CD4-positive, alpha-beta T cell (primary cell): ENCODE measurements at regions not wholly inside any gene's neighbourhood (a gene's known extent, or its start where the extent isn't known, plus 50 kb on each side); places are given as distances from the start of the nearest gene placed in this dataset.
A peak's percentile ranks its signal among the peaks of the same experiment; 100 is the strongest.

ENCODE experiments used
- ATAC-seq: fragments of 200-7000 bp; cut with Tn5 transposase; one replicate; pipeline ENCODE4 v1.10.0; 2022; ENCODE audit warnings: mild to moderate bottlenecking; ENCODE audit not compliant: poor library complexity
- CTCF ChIA-PET: fragments of 350-600 bp; sonication (Branson Sonifier 250); formaldehyde crosslinking; loops from one replicate; lab custom pipeline; 2021; ENCODE audit warnings: antibody characterized with exemption, inconsistent platforms; lab: Charles Lee
- POLR2A ChIA-PET: fragments of 350-600 bp; sonication (Branson Sonifier 250); formaldehyde crosslinking; loops from one replicate; lab custom pipeline; 2021; ENCODE audit warnings: antibody characterized with exemption, inconsistent platforms; lab: Charles Lee
- DNase-seq, 14 experiments: peaks; one replicate each; pipeline ENCODE4 v3.0.0-alpha.2; 2013 to 2020; ENCODE audit warnings: mixed read lengths in 2 of 14
- H3K27ac ChIP-seq, 2 donors: one replicate each; pipeline versions ENCODE4 v1.5.1 to v1.7.0; 2013; ENCODE audit warnings: low read length in 2 of 2, low read depth in 1 of 2, mild to moderate bottlenecking in 1 of 2
- H3K27me3 ChIP-seq, 2 experiments: 1 replicate in 1 of 2; 2 replicates in 1 of 2; pipeline versions ENCODE4 v1.6.1 to v1.7.0; 2013; ENCODE audit warnings: low read length in 2 of 2, control low read depth in 1 of 2, mild to moderate bottlenecking in 1 of 2, moderate library complexity in 1 of 2; ENCODE audit not compliant: insufficient read depth in 2 of 2, control insufficient read depth in 1 of 2
- H3K36me3 ChIP-seq: one replicate; pipeline ENCODE4 v1.6.1; 2013; ENCODE audit warnings: low read length, control low read depth; ENCODE audit not compliant: insufficient read depth
- H3K4me1 ChIP-seq: one replicate; pipeline ENCODE4 v1.6.1; 2013; ENCODE audit warnings: low read length, control low read depth; ENCODE audit not compliant: insufficient read depth
- H3K4me3 ChIP-seq: one replicate; pipeline ENCODE4 v1.5.1; 2013; ENCODE audit warnings: mild to moderate bottlenecking, low read length, moderate library complexity
- H3K9me3 ChIP-seq, 2 experiments: 1 replicate in 1 of 2; 2 replicates in 1 of 2; pipeline versions ENCODE4 v1.6.1 to v1.7.0; 2013; ENCODE audit warnings: low read length in 2 of 2, mild to moderate bottlenecking in 2 of 2, control low read depth in 1 of 2, moderate library complexity in 1 of 2; ENCODE audit not compliant: control insufficient read depth in 1 of 2, insufficient read depth in 1 of 2
- H3K27ac Mint-ChIP-seq: one replicate; pipeline ENCODE4 v1.8.0; 2020; ENCODE audit warnings: mixed read lengths
- H3K27me3 Mint-ChIP-seq: one replicate; pipeline ENCODE4 v1.8.0; 2021; ENCODE audit warnings: mixed read lengths
- H3K36me3 Mint-ChIP-seq: one replicate; pipeline ENCODE4 v1.8.0; 2021; ENCODE audit warnings: low read depth, mixed read lengths
- H3K4me1 Mint-ChIP-seq: one replicate; pipeline ENCODE4 v1.8.0; 2021; ENCODE audit warnings: low read depth, mixed read lengths
- H3K4me3 Mint-ChIP-seq: one replicate; pipeline ENCODE4 v1.8.0; 2020; ENCODE audit warnings: mild to moderate bottlenecking, mixed read lengths
- H3K9me3 Mint-ChIP-seq: one replicate; pipeline ENCODE4 v1.8.0; 2020; ENCODE audit warnings: mixed read lengths
- CTCF ChIP-seq: fragments of 200-600 bp; IDR thresholded peaks from one replicate; pipeline ENCODE4 v1.8.0; 2022; ENCODE audit warnings: antibody characterized with exemption, mild to moderate bottlenecking
- intact Hi-C, 2 experiments: fragments of 100-400 bp; cut with DNase I in 1 of 2; cut with micrococcal nuclease in 1 of 2; formaldehyde crosslinking; loops; one replicate each; pipeline versions ENCODE4 v1.15.1 to v1.9.0; 2023 to 2025; cut with DNase I, micrococcal nuclease

GRCh38 chr5:142433526-142434321 is 108.9 kb upstream of the SPRY4 start:
- H3K27ac ChIP-seq = no peak overlapping the region
- peak overlapping the region; percentile 77 for H3K27ac Mint-ChIP-seq
- ATAC-seq (no peak), DNase-seq (no peak)
- H3K27me3 Mint-ChIP-seq = no peaks in the 10 kb centered on the region
- H3K4me1 ChIP-seq = peaks cover 50% of the 10 kb centered on the region
- ChIA-PET CTCF (interaction anchor here (1.4 kb wide), 1 partner anchor 222 kb away, joined by 3 read pairs; no protein-coding TSS in a partner anchor), POLR2A (interaction anchor here (1.3 to 1.9 kb wide), 4 partner anchors 8 to 77 kb away, joined by 4 to 21 read pairs (median 5); no protein-coding TSS in a partner anchor)
- H3K4me3 ChIP-seq = no peak overlapping the region
- no peak overlapping the region for H3K4me3 Mint-ChIP-seq
- H3K27me3 ChIP-seq = no peaks in the 10 kb centered on the region
- TF ChIP-seq CTCF = no peak
- intact Hi-C loops = loop anchor here (2.0 to 5.0 kb wide), 2 partner anchors 76 to 281 kb away; no protein-coding TSS in a partner anchor
- H3K9me3 ChIP-seq = no peaks in the 10 kb centered on the region
- H3K9me3 Mint-ChIP-seq = no peaks in the 10 kb centered on the region
- no peaks in the 10 kb centered on the region for H3K36me3 Mint-ChIP-seq
- peaks cover 52% of the 10 kb centered on the region for H3K4me1 Mint-ChIP-seq
- no peaks in the 10 kb centered on the region for H3K36me3 ChIP-seq

- CTCF ChIA-PET = interaction anchor here (1.2 kb wide), 1 partner anchor 222 kb away, joined by 3 read pairs; no protein-coding TSS in a partner anchor
- Mint-ChIP-seq H3K27me3 (no peaks in the 10 kb centered on the region), H3K4me1 (peaks cover 46% of the 10 kb centered on the region), H3K36me3 (no peaks in the 10 kb centered on the region), H3K4me3 (peak overlapping the region; percentile 26), H3K9me3 (no peaks in the 10 kb centered on the region), H3K27ac (peak overlapping the region; percentile 77)
- peak; percentile 26 to 89 (median 44) for DNase-seq
- POLR2A ChIA-PET = interaction anchor here (0.8 to 1.9 kb wide), 6 partner anchors 9 to 77 kb away, joined by 3 to 21 read pairs (median 4); no protein-coding TSS in a partner anchor
- H3K4me1 ChIP-seq = peaks cover 44% of the 10 kb centered on the region
- no peaks in the 10 kb centered on the region for H3K27me3 ChIP-seq
- peak; percentile 94 for ATAC-seq
- no peaks in the 10 kb centered on the region for H3K9me3 ChIP-seq
- H3K36me3 ChIP-seq = no peaks in the 10 kb centered on the region
- TF ChIP-seq CTCF = no peak
- peak overlapping the region in 1 of 2 donors; percentile 78 for H3K27ac ChIP-seq
- H3K4me3 ChIP-seq = no peak overlapping the region
- intact Hi-C loops = loop anchor here (2.0 to 5.0 kb wide), 2 partner anchors 76 to 280 kb away; no protein-coding TSS in a partner anchor
Measured at GRCh38 chr5:142432961-142433360, 108.1 kb upstream of the SPRY4 start.

- Histone ChIP-seq H3K27ac (peak overlapping the region; percentile 33 to 78), H3K27me3 (no peaks in the 10 kb centered on the region), H3K4me1 (peaks cover 46% of the 10 kb centered on the region), H3K4me3 (peak overlapping the region; percentile 14), H3K9me3 (no peaks in the 10 kb centered on the region), H3K36me3 (no peaks in the 10 kb centered on the region)
- Mint-ChIP-seq H3K36me3 (no peaks in the 10 kb centered on the region), H3K4me3 (peak overlapping the region; percentile 26), H3K9me3 (no peaks in the 10 kb centered on the region), H3K27ac (peak overlapping the region; percentile 77), H3K27me3 (no peaks in the 10 kb centered on the region), H3K4me1 (peaks cover 43% of the 10 kb centered on the region)
- DNase-seq (peak in 11 of 14 experiments; percentile 3 to 69 (median 15)), ATAC-seq (peak; percentile 50)
- POLR2A ChIA-PET = interaction anchor here (0.8 to 1.9 kb wide), 6 partner anchors 8 to 76 kb away, joined by 3 to 21 read pairs (median 4); no protein-coding TSS in a partner anchor
- no peak for TF ChIP-seq CTCF
- CTCF ChIA-PET = interaction anchor here (1.0 to 1.2 kb wide), 2 partner anchors 12 to 223 kb away, joined by 3 read pairs; no protein-coding TSS in a partner anchor
- intact Hi-C loops = loop anchor here (2.0 to 5.0 kb wide), 2 partner anchors 75 to 280 kb away; no protein-coding TSS in a partner anchor
Measured at GRCh38 chr5:142432369-142432863, 107.6 kb upstream of the SPRY4 start.
